ENCODE measurements at regions not wholly inside any gene's neighbourhood (a gene's known extent, or its start where the extent isn't known, plus 50 kb on each side); places are given as distances from the start of the nearest gene placed in this dataset.

- H3K36me3 Mint-ChIP-seq: peaks cover 5% of the 10 kb centered on the region
- ATAC-seq: no peak
- no peaks in the 10 kb centered on the region for H3K27me3 Mint-ChIP-seq
- H3K27ac Mint-ChIP-seq: no peak overlapping the region
- no peak for DNase-seq (ENCODE audit: low spot score)
- H3K9me3 Mint-ChIP-seq: peaks cover 13% of the 10 kb centered on the region
- no peaks in the 10 kb centered on the region for H3K4me1 Mint-ChIP-seq (ENCODE audit: low read depth in 2 of 2)
- H3K4me3 Mint-ChIP-seq: no peak overlapping the region
These were observed 447.6 kb upstream of the NETO1 start for GRCh38 chr18:73315381-73315780.

- Mint-ChIP-seq H3K4me3 (no peak overlapping the region), H3K27ac (no peak overlapping the region), H3K27me3 (no peaks in the 10 kb centered on the region), H3K36me3 (peaks cover 5% of the 10 kb centered on the region), H3K9me3 (peaks cover 13% of the 10 kb centered on the region), H3K4me1 (ENCODE audit: low read depth in 2 of 2) (no peaks in the 10 kb centered on the region)
- DNase-seq (ENCODE audit: low spot score) (no peak), ATAC-seq (no peak)
These were observed 445.7 kb upstream of the NETO1 start for GRCh38 chr18:73313476-73313875.

DNA sequence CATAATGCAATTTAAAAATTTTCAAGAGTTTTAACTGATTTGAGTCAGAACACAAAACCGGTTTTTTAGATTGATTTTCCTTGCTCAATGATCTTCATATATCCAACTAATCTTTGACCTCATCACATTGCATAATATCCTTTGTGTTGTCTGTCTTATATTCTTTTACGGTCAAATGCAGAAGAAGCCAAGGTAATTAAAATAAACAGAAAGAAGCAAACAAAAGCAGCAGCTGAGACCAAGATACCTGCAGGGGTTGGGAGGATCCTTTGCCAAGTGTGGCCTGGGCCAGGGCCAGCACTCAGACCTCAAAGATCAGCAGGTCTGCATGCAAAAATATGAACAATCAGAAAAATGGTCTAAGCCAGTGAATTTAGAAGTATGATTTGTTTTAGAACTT is 428.9 kb upstream of the NETO1 start:
- no peaks in the 10 kb centered on the region for H3K4me1 Mint-ChIP-seq (ENCODE audit: low read depth in 2 of 2)
- H3K4me3 Mint-ChIP-seq: no peak overlapping the region
- DNase-seq (ENCODE audit: low spot score) (no peak), ATAC-seq (no peak)
- H3K27me3 Mint-ChIP-seq: no peaks in the 10 kb centered on the region
- peaks cover 17% of the 10 kb centered on the region for H3K9me3 Mint-ChIP-seq
- no peak overlapping the region for H3K27ac Mint-ChIP-seq
- H3K36me3 Mint-ChIP-seq: peaks cover 7% of the 10 kb centered on the region

DNA sequence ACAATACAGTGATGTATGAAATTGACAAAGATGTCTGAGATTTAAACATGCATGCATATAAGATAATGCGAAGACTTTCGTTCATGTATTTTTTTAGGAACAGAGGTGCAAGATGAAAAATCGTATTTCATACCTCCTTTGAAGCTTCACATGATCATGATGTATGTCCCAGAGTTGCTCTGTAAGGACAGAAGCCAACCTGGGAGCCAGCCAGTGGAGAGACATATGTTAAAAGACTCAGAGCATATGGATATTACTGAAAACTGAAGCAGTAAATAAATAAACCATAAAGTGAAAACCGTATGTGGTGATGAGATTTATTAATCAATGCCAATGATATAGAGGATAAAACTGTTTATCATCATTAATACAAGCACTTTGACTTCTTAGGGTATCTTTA is 424.4 kb upstream of the NETO1 start:
- H3K4me3 Mint-ChIP-seq: no peak overlapping the region
- ATAC-seq: no peak
- H3K27me3 Mint-ChIP-seq: no peaks in the 10 kb centered on the region

DNA sequence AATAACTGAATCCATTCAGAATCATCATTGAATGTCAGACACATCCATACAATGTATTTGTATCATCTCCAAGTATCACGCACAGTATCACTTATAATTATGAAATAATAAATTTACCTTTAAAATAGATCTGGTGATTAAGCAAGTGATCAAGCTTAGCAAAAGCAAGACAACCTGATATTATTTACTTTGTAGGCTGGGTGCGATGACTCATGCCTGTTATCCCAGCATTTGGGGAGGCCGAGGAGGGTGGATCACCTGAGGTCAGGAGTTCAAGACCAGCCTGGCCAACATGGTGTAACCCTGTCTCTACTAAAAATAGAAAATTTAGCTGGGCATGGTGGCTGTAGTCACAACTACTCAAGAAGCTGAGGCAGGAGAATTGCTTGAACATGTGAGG is 421.0 kb upstream of the NETO1 start:
- Mint-ChIP-seq H3K4me1 (ENCODE audit: low read depth in 2 of 2) (no peaks in the 10 kb centered on the region), H3K27ac (no peak overlapping the region), H3K4me3 (no peak overlapping the region), H3K9me3 (peaks cover 7% of the 10 kb centered on the region), H3K27me3 (no peaks in the 10 kb centered on the region), H3K36me3 (no peaks in the 10 kb centered on the region)
- DNase-seq (ENCODE audit: low spot score) (no peak), ATAC-seq (no peak)

More for the DNA sequence above, 424.4 kb upstream of the NETO1 start:
- Mint-ChIP-seq H3K4me1 (ENCODE audit: low read depth in 2 of 2) (no peaks in the 10 kb centered on the region), H3K36me3 (peaks cover 7% of the 10 kb centered on the region), H3K27ac (no peak overlapping the region), H3K9me3 (peaks cover 17% of the 10 kb centered on the region)
- DNase-seq (ENCODE audit: low spot score): no peak

DNA sequence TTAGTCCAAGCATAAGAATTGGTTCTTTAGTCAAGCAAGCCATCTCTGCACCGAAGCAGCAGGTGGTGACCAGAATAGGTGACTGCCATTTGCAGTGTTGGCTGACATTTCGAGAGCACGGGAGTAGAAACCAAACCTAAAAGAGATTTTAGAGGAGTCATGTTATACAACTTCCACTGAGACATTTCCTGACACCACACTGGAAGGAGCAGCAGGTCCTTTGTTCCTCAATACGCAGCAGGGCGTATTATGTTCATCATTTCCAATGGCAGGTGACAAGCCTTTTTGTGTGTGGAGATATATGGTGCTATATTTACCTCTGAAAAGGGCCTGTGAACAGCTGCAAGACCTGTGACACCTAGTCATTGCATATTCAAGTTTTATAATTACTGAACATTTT is 418.8 kb upstream of the NETO1 start:
- H3K4me3 Mint-ChIP-seq: no peak overlapping the region
- no peak overlapping the region for H3K27ac Mint-ChIP-seq
- no peaks in the 10 kb centered on the region for H3K4me1 Mint-ChIP-seq (ENCODE audit: low read depth in 2 of 2)
- H3K27me3 Mint-ChIP-seq: no peaks in the 10 kb centered on the region
- no peak for DNase-seq (ENCODE audit: low spot score)
- peaks cover 8% of the 10 kb centered on the region for H3K36me3 Mint-ChIP-seq
- H3K9me3 Mint-ChIP-seq: peaks cover 6% of the 10 kb centered on the region
- no peak for ATAC-seq

- Mint-ChIP-seq H3K27ac (no peak overlapping the region), H3K27me3 (no peaks in the 10 kb centered on the region), H3K4me3 (no peak overlapping the region), H3K36me3 (peaks cover 8% of the 10 kb centered on the region), H3K4me1 (ENCODE audit: low read depth in 2 of 2) (no peaks in the 10 kb centered on the region), H3K9me3 (peaks cover 6% of the 10 kb centered on the region)
- DNase-seq (ENCODE audit: low spot score) (no peak), ATAC-seq (no peak)
These were observed 416.0 kb upstream of the NETO1 start for GRCh38 chr18:73283788-73284187.

DNA sequence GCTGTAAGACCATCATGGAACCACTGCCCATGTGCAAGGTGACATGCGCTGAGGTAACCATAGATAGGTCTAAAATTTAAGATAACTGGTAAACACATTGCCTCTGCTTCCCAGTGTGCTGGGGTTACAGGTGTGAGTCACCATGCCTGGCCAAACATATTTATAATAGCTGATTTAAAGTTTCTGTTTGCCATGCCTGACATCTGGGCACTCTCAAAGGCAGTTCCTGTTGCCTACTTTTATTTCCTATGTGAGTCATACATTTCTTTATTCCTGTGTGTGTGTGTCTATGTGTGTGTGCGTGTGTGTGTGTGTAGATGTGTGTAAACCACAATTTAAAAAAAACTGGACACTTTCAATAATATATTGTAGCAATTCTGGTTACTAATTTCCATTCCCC is 415.2 kb upstream of the NETO1 start:
- Mint-ChIP-seq H3K4me1 (ENCODE audit: low read depth in 2 of 2) (no peaks in the 10 kb centered on the region), H3K9me3 (peaks cover 12% of the 10 kb centered on the region), H3K27me3 (no peaks in the 10 kb centered on the region), H3K36me3 (peaks cover 8% of the 10 kb centered on the region), H3K4me3 (no peak overlapping the region), H3K27ac (no peak overlapping the region)
- DNase-seq (ENCODE audit: low spot score): no peak
- ATAC-seq: no peak

- ATAC-seq: no peak
- no peak overlapping the region for H3K4me3 Mint-ChIP-seq
- peaks cover 8% of the 10 kb centered on the region for H3K36me3 Mint-ChIP-seq
- no peak for DNase-seq (ENCODE audit: low spot score)
- H3K27me3 Mint-ChIP-seq: no peaks in the 10 kb centered on the region
- no peaks in the 10 kb centered on the region for H3K4me1 Mint-ChIP-seq (ENCODE audit: low read depth in 2 of 2)
- no peak overlapping the region for H3K27ac Mint-ChIP-seq
- H3K9me3 Mint-ChIP-seq: peaks cover 18% of the 10 kb centered on the region
These were observed 411.7 kb upstream of the NETO1 start for GRCh38 chr18:73279498-73279897.

DNA sequence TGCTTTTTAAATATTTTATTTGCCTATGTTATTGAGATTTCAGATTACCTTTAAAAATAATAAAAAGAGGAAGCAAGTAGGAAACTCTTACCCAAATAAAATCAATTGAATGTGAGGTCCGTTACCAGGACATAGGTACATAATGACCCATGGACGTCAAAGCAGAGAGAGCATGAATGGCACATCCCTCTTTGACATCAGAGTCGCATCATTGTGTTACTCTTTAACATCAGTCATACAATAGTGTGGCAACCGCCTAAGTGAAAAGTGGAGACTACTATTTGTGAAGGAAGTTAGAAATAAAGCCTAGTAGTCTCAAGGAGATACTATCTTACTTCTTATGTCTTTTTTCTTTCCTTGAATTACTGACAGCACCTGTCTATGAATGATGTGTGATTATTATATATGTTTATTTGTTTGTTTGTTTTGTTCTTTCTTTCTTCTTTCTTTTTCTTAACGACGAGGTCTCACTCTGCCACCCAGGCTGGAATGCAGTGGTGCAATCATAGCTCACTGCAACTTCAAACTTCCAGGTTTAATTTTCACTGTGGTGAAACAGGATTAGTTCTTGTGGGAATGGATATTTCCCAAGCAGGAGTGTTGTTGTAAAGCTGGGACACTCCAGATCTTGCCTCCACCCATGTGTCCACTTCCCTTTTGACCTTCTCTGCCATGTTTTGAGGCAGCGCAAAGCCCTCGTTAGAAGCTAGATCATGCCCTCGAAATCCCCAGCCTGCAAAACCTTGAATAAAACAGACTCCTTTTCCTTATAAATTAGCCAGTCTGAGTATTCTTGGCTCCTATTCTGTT is 407.2 kb upstream of the NETO1 start:
- ATAC-seq: no peak
- Mint-ChIP-seq H3K27me3 (no peaks in the 10 kb centered on the region), H3K36me3 (no peaks in the 10 kb centered on the region), H3K27ac (no peak overlapping the region), H3K9me3 (peaks cover 18% of the 10 kb centered on the region), H3K4me1 (ENCODE audit: low read depth in 2 of 2) (no peaks in the 10 kb centered on the region), H3K4me3 (no peak overlapping the region)
- DNase-seq (ENCODE audit: low spot score): no peak

DNA sequence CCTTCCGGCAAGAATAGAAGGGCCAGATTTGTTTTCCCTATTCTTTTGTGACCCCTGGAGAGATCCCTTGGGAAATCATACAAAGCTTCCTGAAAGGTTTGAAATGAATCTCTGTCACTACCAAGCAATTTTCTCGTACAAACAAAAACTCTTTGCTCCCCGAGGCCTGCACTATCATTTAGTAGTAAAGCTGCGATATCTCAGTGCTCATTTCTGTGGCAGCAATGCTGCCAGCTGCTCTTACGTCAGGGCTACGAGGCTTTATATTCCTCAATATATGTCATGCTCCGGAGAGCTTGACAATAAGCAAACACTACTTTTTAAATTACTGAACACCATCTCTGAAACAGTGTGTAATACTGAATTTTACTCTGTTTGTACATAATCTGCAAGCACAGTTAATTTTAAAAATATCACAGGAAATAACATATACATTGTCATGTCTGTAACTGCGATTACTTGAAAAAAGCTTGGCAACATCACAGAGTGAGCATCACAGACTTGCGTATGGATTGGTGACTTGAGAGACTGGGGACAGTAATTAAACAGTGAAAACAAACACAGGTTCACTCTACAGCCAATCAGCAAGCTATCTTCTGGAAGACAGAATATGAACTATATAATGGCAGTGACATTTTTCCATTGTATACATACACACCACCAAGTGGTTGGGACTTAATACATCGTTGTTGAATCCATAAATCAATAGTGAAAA is 403.3 kb upstream of the NETO1 start:
- Mint-ChIP-seq H3K27ac (no peak overlapping the region), H3K9me3 (peaks cover 7% of the 10 kb centered on the region), H3K27me3 (no peaks in the 10 kb centered on the region), H3K4me1 (ENCODE audit: low read depth in 2 of 2) (no peaks in the 10 kb centered on the region), H3K4me3 (no peak overlapping the region), H3K36me3 (no peaks in the 10 kb centered on the region)
- no peak for ATAC-seq
- no peak for DNase-seq (ENCODE audit: low spot score)

DNA sequence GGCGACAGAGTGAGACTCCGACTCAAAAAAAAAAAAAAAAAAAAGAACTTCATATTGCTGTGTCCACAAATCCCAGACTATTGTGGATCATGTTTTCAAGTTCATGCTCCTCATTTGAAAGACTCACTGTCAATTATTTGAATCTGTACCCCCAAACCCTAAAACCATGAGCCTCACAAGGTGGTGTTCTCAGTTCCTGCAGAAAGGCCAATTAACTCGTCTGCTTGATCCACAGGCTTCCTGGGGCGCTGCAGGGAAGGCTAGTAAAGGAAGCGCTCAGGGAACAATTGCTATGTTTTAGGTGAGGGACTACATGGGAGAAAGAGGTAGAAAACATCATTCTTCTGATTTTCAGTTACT is 396.8 kb upstream of the NETO1 start:
- Mint-ChIP-seq H3K27ac (no peak overlapping the region), H3K9me3 (peaks cover 6% of the 10 kb centered on the region), H3K4me3 (no peak overlapping the region), H3K4me1 (ENCODE audit: low read depth in 2 of 2) (no peaks in the 10 kb centered on the region), H3K36me3 (no peaks in the 10 kb centered on the region), H3K27me3 (no peaks in the 10 kb centered on the region)
- no peak for ATAC-seq
- no peak for DNase-seq (ENCODE audit: low spot score)

- Mint-ChIP-seq H3K4me1 (ENCODE audit: low read depth in 2 of 2) (no peaks in the 10 kb centered on the region), H3K27me3 (no peaks in the 10 kb centered on the region), H3K36me3 (no peaks in the 10 kb centered on the region), H3K27ac (no peak overlapping the region), H3K4me3 (no peak overlapping the region), H3K9me3 (peaks cover 6% of the 10 kb centered on the region)
- no peak for ATAC-seq
- DNase-seq (ENCODE audit: low spot score): no peak
These were observed 394.1 kb upstream of the NETO1 start for GRCh38 chr18:73261923-73262322.

DNA sequence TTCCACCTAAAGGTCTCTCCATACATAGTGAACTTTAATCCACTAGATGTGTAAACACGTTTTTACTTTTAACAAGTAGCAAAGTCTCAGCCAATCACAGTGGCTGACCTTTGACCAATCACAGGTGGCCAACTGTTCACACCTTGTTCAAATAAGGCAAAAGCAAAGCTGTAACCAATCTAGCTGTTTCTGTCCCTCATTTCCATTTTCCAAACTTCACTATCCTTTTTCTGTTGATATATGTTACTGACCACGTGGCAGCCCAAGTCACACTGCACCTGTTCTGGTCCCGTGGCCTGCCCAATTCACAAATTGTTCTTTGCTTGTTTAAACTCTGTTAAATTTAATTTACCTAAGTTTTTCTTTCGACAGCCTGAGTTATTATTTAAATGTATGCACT is 393.5 kb upstream of the NETO1 start:
- ATAC-seq (no peak), DNase-seq (ENCODE audit: low spot score) (no peak)
- Mint-ChIP-seq H3K27ac (no peak overlapping the region), H3K27me3 (no peaks in the 10 kb centered on the region), H3K4me3 (no peak overlapping the region), H3K4me1 (ENCODE audit: low read depth in 2 of 2) (no peaks in the 10 kb centered on the region), H3K9me3 (peaks cover 6% of the 10 kb centered on the region), H3K36me3 (no peaks in the 10 kb centered on the region)

Data from natural killer cell treated with Interleukin-12 subunit alpha and Interleukin-12 subunit beta and Interleukin-15 and Interleukin-18, amount 100 ng/mL, for 72 hours (primary cell).